IMR-90 (cell line): ENCODE measurements at regions not wholly inside any gene's neighbourhood (a gene's known extent, or its start where the extent isn't known, plus 50 kb on each side); places are given as distances from the start of the nearest gene placed in this dataset.

Experiments used
- ATAC-seq: fragments of 200-7000 bp; cut with Tn5 transposase; 2 replicates; pipeline ENCODE4 v1.9.1; 2020; ENCODE audit warnings: low read depth, mild to moderate bottlenecking, moderate library complexity
- BruUV-seq: library from RNA; stranded (reverse); fragments of 400-500 nt; replicated peaks from 2 replicates; lab custom pipeline; 2021; lab: Mats Ljungman, UMichigan
- CTCF ChIA-PET: fragments of 300-600 bp; formaldehyde crosslinking; extraction: SDS; loops from one replicate; lab custom pipeline; 2021; ENCODE audit warnings: antibody characterized with exemption; lab: Yijun Ruan, JAX
- POLR2A ChIA-PET: fragments of 300-600 bp; sonication (Branson Sonifier 250); formaldehyde crosslinking; loops from one replicate; lab custom pipeline; 2022; ENCODE audit warnings: antibody characterized with exemption; ENCODE audit not compliant: unreplicated experiment; lab: Charles Lee
- DNase-seq: peaks from one replicate; pipeline ENCODE4 v3.0.0; 2013
- H2AFZ ChIP-seq: replicated peaks from 2 replicates; pipeline ENCODE3; 2013; ENCODE audit warnings: low read length, mild to moderate bottlenecking; ENCODE audit not compliant: poor library complexity
- H2AK5ac ChIP-seq: 2 replicates; pipeline ENCODE4 v1.6.1; 2013; ENCODE audit warnings: low read depth, low read length, inconsistent platforms
- H2AK9ac ChIP-seq: replicated peaks from 2 replicates; pipeline ENCODE3; 2013; ENCODE audit warnings: mild to moderate bottlenecking, low read depth, low read length, moderate library complexity; ENCODE audit not compliant: poor library complexity
- H2BK120ac ChIP-seq: 2 replicates; pipeline ENCODE4 v1.6.1; 2013; ENCODE audit warnings: low read depth, low read length, inconsistent platforms
- H2BK15ac ChIP-seq: 3 replicates; pipeline ENCODE4 v1.6.1; 2013; ENCODE audit warnings: low read depth, low read length, inconsistent platforms
- H2BK20ac ChIP-seq: 2 replicates; pipeline ENCODE4 v1.6.1; 2013; ENCODE audit warnings: low read depth, mild to moderate bottlenecking, inconsistent platforms, low read length, moderate library complexity
- H2BK5ac ChIP-seq: 2 replicates; pipeline ENCODE4 v1.6.1; 2013; ENCODE audit warnings: mild to moderate bottlenecking, low read depth, low read length, inconsistent platforms; ENCODE audit not compliant: poor library complexity, severe bottlenecking
- H3K14ac ChIP-seq: replicated peaks from 2 replicates; pipeline ENCODE4 v1.6.1; 2013; ENCODE audit warnings: low read depth, low read length, inconsistent platforms
- H3K18ac ChIP-seq: 2 replicates; pipeline ENCODE4 v1.6.1; 2013; ENCODE audit warnings: low read depth, low read length, control low read depth
- H3K23ac ChIP-seq: 2 replicates; pipeline ENCODE4 v1.6.1; 2013; ENCODE audit warnings: low read depth, low read length, inconsistent platforms
- H3K27ac ChIP-seq: 2 replicates; pipeline ENCODE4 v1.5.1; 2013; ENCODE audit warnings: mild to moderate bottlenecking, control low read depth, low read length; ENCODE audit not compliant: insufficient read depth
- H3K27me3 ChIP-seq: 2 replicates; pipeline ENCODE4 v1.6.1; 2013; ENCODE audit warnings: low read length; ENCODE audit not compliant: control insufficient read depth, insufficient read depth
- H3K36me3 ChIP-seq: 2 replicates; pipeline ENCODE4 v1.6.1; 2013; ENCODE audit warnings: low read length, mixed read lengths; ENCODE audit not compliant: control insufficient read depth, insufficient read depth
- H3K4ac ChIP-seq: 2 replicates; pipeline ENCODE4 v1.6.1; 2013; ENCODE audit warnings: low read depth, low read length, inconsistent platforms
- H3K4me1 ChIP-seq: 2 replicates; pipeline ENCODE4 v1.6.1; 2013; ENCODE audit warnings: low read length, mixed read lengths; ENCODE audit not compliant: control insufficient read depth, insufficient read depth
- H3K4me2 ChIP-seq: 2 replicates; pipeline ENCODE4 v1.6.1; 2013; ENCODE audit warnings: low read depth, mild to moderate bottlenecking, control low read depth, low read length, moderate library complexity
- H3K4me3 ChIP-seq: 2 replicates; pipeline ENCODE4 v1.5.1; 2013; ENCODE audit warnings: low read depth, mild to moderate bottlenecking, control low read depth, low read length, moderate library complexity; ENCODE audit not compliant: insufficient read depth
- H3K56ac ChIP-seq: 2 replicates; pipeline ENCODE4 v1.6.1; 2013; ENCODE audit warnings: low read length, inconsistent platforms; ENCODE audit not compliant: insufficient read depth; ENCODE audit errors: extremely low read depth
- H3K79me1 ChIP-seq, 2 experiments: 2 replicates each; pipeline ENCODE4 v1.6.1; 2013; ENCODE audit warnings: low read length in 2 of 2, inconsistent platforms in 1 of 2, low read depth in 1 of 2
- H3K9ac ChIP-seq: 2 replicates; pipeline ENCODE4 v1.6.1; 2013; ENCODE audit warnings: low read depth, low read length, control low read depth
- H3K9me1 ChIP-seq: 2 replicates; pipeline ENCODE4 v1.6.1; 2013; ENCODE audit warnings: low read length, inconsistent platforms; ENCODE audit not compliant: insufficient read depth
- H3K9me3 ChIP-seq: 2 replicates; pipeline ENCODE4 v1.6.1; 2013; ENCODE audit warnings: low read length; ENCODE audit not compliant: control insufficient read depth, insufficient read depth
- H4K20me1 ChIP-seq: 2 replicates; pipeline ENCODE4 v1.6.1; 2013; ENCODE audit warnings: low read length, inconsistent platforms; ENCODE audit not compliant: insufficient read depth
- H4K5ac ChIP-seq: 2 replicates; pipeline ENCODE4 v1.6.1; 2013; ENCODE audit warnings: mild to moderate bottlenecking, low read depth, low read length, control low read depth
- H4K8ac ChIP-seq, 2 experiments: 2 replicates each; pipeline ENCODE4 v1.6.1; 2013; ENCODE audit warnings: low read depth in 2 of 2, low read length in 2 of 2, control low read depth in 1 of 2, inconsistent platforms in 1 of 2
- H4K91ac ChIP-seq: 2 replicates; pipeline ENCODE4 v1.6.1; 2013; ENCODE audit warnings: low read depth, low read length, inconsistent platforms; ENCODE audit not compliant: insufficient read depth
- BHLHE40 ChIP-seq: fragments of 150-350 bp; IDR thresholded peaks from 2 replicates; pipeline ENCODE4 v1.6.1; 2016; ENCODE audit warnings: mild to moderate bottlenecking, low read depth, low read length
- CEBPB ChIP-seq: IDR thresholded peaks from 2 replicates; pipeline ENCODE4 v1.6.1; 2012; ENCODE audit warnings: low read depth, low read length, improper control_type of control experiment
- CHD1 ChIP-seq: IDR thresholded peaks from 2 replicates; pipeline ENCODE4 v1.6.1; 2012; ENCODE audit warnings: low read depth, low read length, improper control_type of control experiment
- FOS ChIP-seq: fragments of 150-350 bp; IDR thresholded peaks from 2 replicates; pipeline ENCODE4 v1.6.1; 2016; ENCODE audit warnings: low read depth, low read length
- MAFK ChIP-seq: IDR thresholded peaks from 2 replicates; pipeline ENCODE4 v1.6.1; 2012; ENCODE audit warnings: low read depth, low read length, improper control_type of control experiment
- MXI1 ChIP-seq: IDR thresholded peaks from 2 replicates; pipeline ENCODE4 v1.6.1; 2012; ENCODE audit warnings: low read depth, mild to moderate bottlenecking, low read length, moderate library complexity, borderline replicate concordance
- RAD21 ChIP-seq: IDR thresholded peaks from 2 replicates; pipeline ENCODE4 v1.6.1; 2012; ENCODE audit warnings: low read length, improper control_type of control experiment
- RCOR1 ChIP-seq: IDR thresholded peaks from 2 replicates; pipeline ENCODE4 v1.6.1; 2012; ENCODE audit warnings: mild to moderate bottlenecking, low read length, improper control_type of control experiment; ENCODE audit not compliant: insufficient replicate concordance
- SMC3 ChIP-seq: fragments of 150-350 bp; IDR thresholded peaks from 2 replicates; pipeline ENCODE4 v1.6.1; 2016; ENCODE audit warnings: low read depth, mild to moderate bottlenecking, antibody characterized with exemption, low read length, moderate library complexity
- WGBS, 2 experiments: methylation state at CpG; one replicate each; pipeline versions ENCODE4 v1.1.5 to v1.1.7; 2013; ENCODE audit warnings: missing lambda C conversion rate in 2 of 2; ENCODE audit not compliant: insufficient read length in 1 of 2; ENCODE audit errors: extremely low coverage in 2 of 2; 5-methylcytosine and 5-hydroxymethylcytosine counted together
- dilution Hi-C: fragments of 300-500 bp; cut with HindIII; formaldehyde crosslinking; loops from one replicate; pipeline ENCODE4 v1.14.3; 2018; ENCODE audit warnings: low sequenced_read_pairs; ENCODE audit not compliant: unreplicated experiment
- in situ Hi-C: fragments of 300-500 bp; cut with MboI; formaldehyde crosslinking; loops from 3 replicates; pipeline ENCODE4 v1.14.3; 2019; ENCODE audit warnings: low sequenced_read_pairs, inconsistent platforms, mixed read lengths
- intact Hi-C: fragments of 100-400 bp; cut with micrococcal nuclease; formaldehyde crosslinking; loops from 2 replicates; pipeline ENCODE4 v1.10.0; 2022
- TF ChIP-seq, protein P1 (sequence below): fragments of 150-350 bp; IDR thresholded peaks from 2 replicates; pipeline ENCODE4 v1.6.1; 2017; ENCODE audit warnings: mild to moderate bottlenecking, antibody characterized with exemption, low read length, low read depth
- TF ChIP-seq, protein P2 (sequence below): conservative IDR thresholded peaks from 2 replicates; pipeline ENCODE4 v1.5.1; 2012; ENCODE audit warnings: mild to moderate bottlenecking, low read depth, low read length, improper control_type of control experiment
- TF ChIP-seq, protein P3 (sequence below): fragments of 150-350 bp; IDR thresholded peaks from 2 replicates; pipeline ENCODE4 v1.6.1; 2016; ENCODE audit warnings: low read depth, mild to moderate bottlenecking, low read length, moderate library complexity, borderline replicate concordance

DNA sequence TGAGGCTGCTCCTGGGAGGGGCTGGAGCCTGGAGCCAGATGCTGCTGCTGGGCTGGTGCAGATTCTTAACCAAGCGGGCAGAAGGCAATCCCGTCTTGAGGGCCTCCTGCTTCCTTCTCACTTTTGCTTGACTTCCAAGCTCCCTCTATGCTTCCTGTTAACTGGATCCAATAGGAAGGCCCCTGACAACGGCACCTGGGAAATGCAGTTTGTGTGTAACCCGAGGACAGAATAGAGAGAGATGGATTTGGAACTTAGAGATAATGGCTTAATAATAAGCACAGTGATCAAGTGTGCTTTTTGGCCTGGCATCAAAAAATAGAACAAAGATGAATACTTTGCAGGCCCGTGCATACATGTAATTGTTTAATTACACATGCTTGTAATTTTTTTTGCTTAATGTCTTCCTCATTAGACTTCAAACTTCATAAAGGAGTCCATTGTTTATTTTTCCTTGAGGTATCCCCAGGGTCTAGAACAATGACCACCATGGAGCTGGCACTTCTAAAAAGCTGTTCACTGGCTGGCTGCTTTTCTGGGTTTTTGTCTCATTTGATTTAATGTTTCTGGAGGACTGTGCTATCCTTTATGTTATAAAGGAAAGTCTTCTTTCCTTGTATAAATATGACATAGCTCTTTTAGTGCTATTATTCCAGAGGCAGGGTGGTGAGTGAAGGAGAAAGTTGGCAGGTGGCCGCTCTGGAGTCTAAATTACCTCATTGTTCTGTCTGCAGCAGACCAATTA lies 63.3 kb upstream of the MITF start (continued):
- no peak for TF ChIP-seq CEBPB

DNA sequence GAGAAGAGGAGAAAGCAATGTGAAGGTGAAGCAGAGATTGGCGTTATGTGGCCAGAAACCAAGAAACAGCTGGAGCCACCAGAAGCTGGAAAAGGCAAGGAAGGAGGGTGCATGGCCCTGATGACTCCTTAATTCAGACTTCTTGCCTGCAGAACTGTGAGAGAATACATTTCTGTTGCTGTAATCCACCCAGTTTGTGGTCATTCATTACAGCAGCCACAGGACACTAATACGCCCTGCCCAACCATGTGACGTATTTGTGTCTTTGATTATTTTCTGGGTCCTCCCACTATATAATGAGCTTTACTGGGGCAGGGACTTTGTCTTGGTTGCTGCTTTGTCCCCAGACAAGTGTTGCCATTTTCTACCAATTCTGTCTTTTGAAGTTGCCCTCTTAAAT lies 64.5 kb upstream of the MITF start:
- H4K8ac ChIP-seq: no peak overlapping the region
- no peak overlapping the region for H3K18ac ChIP-seq
- H4K91ac ChIP-seq: no peak overlapping the region
- H3K4ac ChIP-seq: no peak overlapping the region
- ChIA-PET POLR2A (no interaction called here), CTCF (interaction anchor here (0.8 kb wide), 1 partner anchor 554 kb away, joined by 3 read pairs; no protein-coding TSS in a partner anchor)
- H3K27ac ChIP-seq: no peak overlapping the region
- H2AFZ ChIP-seq: no peak overlapping the region
- no peak overlapping the region for H3K9ac ChIP-seq
- no peak overlapping the region for H4K5ac ChIP-seq
- in situ Hi-C loops: loop anchor here (10.0 kb wide), 2 partner anchors 370 to 520 kb away; no protein-coding TSS in a partner anchor
- dilution Hi-C loops: loop anchor here (25.0 kb wide), 1 partner anchor 263 kb away; no protein-coding TSS in a partner anchor
- H2AK5ac ChIP-seq: no peak overlapping the region
- no peak overlapping the region for H2BK120ac ChIP-seq
- H2BK15ac ChIP-seq: no peak overlapping the region
- no TSS peak for BruUV-seq
- H4K20me1 ChIP-seq: no peaks in the 10 kb centered on the region
- no peak overlapping the region for H3K56ac ChIP-seq
- intact Hi-C loops: loop anchor here (5.0 to 10.0 kb wide), 3 partner anchors 247 to 550 kb away; partner anchors contain the start of gene LMOD3
- no peaks in the 10 kb centered on the region for H3K36me3 ChIP-seq
- no peaks in the 10 kb centered on the region; the same call in 1 of the 2 replicates for H3K27me3 ChIP-seq
- DNase-seq (no peak), ATAC-seq (no peak)
- no peak overlapping the region for H3K4me3 ChIP-seq
- H3K14ac ChIP-seq: no peak overlapping the region
- H3K9me3 ChIP-seq: no peaks in the 10 kb centered on the region
- no peak overlapping the region for H3K23ac ChIP-seq
- no peak overlapping the region for H2BK20ac ChIP-seq
- H3K79me1 ChIP-seq: no peaks in the 10 kb centered on the region
- no peaks in the 10 kb centered on the region; the same call in 1 of the 2 replicates for H3K9me1 ChIP-seq
- no peak overlapping the region for H2AK9ac ChIP-seq
- H2BK5ac ChIP-seq: no peak overlapping the region
- H3K4me1 ChIP-seq: no peaks in the 10 kb centered on the region
- no peak overlapping the region for H3K4me2 ChIP-seq
- WGBS, 2 experiments: no CpG with 5 or more reads among the region's 3 CpGs
- TF ChIP-seq, protein P1, sequence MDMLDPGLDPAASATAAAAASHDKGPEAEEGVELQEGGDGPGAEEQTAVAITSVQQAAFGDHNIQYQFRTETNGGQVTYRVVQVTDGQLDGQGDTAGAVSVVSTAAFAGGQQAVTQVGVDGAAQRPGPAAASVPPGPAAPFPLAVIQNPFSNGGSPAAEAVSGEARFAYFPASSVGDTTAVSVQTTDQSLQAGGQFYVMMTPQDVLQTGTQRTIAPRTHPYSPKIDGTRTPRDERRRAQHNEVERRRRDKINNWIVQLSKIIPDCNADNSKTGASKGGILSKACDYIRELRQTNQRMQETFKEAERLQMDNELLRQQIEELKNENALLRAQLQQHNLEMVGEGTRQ: no peak
- TF ChIP-seq MAFK: no peak
- TF ChIP-seq FOS: no peak
- TF ChIP-seq CEBPB: no peak
- TF ChIP-seq, protein P2, sequence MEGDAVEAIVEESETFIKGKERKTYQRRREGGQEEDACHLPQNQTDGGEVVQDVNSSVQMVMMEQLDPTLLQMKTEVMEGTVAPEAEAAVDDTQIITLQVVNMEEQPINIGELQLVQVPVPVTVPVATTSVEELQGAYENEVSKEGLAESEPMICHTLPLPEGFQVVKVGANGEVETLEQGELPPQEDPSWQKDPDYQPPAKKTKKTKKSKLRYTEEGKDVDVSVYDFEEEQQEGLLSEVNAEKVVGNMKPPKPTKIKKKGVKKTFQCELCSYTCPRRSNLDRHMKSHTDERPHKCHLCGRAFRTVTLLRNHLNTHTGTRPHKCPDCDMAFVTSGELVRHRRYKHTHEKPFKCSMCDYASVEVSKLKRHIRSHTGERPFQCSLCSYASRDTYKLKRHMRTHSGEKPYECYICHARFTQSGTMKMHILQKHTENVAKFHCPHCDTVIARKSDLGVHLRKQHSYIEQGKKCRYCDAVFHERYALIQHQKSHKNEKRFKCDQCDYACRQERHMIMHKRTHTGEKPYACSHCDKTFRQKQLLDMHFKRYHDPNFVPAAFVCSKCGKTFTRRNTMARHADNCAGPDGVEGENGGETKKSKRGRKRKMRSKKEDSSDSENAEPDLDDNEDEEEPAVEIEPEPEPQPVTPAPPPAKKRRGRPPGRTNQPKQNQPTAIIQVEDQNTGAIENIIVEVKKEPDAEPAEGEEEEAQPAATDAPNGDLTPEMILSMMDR: no peak
- TF ChIP-seq RCOR1: no peak
- TF ChIP-seq RAD21: no peak
- TF ChIP-seq CHD1: no peak
- TF ChIP-seq, protein P3, sequence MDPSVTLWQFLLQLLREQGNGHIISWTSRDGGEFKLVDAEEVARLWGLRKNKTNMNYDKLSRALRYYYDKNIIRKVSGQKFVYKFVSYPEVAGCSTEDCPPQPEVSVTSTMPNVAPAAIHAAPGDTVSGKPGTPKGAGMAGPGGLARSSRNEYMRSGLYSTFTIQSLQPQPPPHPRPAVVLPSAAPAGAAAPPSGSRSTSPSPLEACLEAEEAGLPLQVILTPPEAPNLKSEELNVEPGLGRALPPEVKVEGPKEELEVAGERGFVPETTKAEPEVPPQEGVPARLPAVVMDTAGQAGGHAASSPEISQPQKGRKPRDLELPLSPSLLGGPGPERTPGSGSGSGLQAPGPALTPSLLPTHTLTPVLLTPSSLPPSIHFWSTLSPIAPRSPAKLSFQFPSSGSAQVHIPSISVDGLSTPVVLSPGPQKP: no peak
- no peak for TF ChIP-seq BHLHE40
- no peak for TF ChIP-seq SMC3
- TF ChIP-seq MXI1: no peak
